ENCODE measurements at regions not wholly inside any gene's neighbourhood (a gene's known extent, or its start where the extent isn't known, plus 50 kb on each side); places are given as distances from the start of the nearest gene placed in this dataset.

DNA sequence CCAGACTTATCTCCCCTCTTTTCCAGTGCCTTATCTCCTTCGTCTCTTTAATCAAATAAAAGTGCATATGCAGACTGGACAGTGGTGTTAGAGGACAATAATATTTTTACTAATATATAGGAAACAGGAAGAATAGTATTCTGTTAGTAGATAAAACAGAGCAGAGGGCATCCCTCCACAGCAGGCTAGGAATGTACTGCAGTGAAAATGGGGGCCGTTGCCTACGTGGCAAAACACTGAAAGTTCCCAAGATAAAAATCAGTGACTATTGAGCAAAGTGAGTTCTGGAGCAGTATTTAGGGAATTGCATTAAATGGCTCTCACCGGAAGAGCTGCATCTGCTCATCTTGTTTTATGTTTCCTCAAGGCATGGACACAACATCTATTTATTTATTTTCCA lies 435.0 kb downstream of the CNTN6 start:
- no peak overlapping the region for H3K4me3 ChIP-seq (ENCODE audit: low read depth, low read length)
- TF ChIP-seq, protein P1, sequence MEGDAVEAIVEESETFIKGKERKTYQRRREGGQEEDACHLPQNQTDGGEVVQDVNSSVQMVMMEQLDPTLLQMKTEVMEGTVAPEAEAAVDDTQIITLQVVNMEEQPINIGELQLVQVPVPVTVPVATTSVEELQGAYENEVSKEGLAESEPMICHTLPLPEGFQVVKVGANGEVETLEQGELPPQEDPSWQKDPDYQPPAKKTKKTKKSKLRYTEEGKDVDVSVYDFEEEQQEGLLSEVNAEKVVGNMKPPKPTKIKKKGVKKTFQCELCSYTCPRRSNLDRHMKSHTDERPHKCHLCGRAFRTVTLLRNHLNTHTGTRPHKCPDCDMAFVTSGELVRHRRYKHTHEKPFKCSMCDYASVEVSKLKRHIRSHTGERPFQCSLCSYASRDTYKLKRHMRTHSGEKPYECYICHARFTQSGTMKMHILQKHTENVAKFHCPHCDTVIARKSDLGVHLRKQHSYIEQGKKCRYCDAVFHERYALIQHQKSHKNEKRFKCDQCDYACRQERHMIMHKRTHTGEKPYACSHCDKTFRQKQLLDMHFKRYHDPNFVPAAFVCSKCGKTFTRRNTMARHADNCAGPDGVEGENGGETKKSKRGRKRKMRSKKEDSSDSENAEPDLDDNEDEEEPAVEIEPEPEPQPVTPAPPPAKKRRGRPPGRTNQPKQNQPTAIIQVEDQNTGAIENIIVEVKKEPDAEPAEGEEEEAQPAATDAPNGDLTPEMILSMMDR (IDR thresholded peaks at IDR 0.05; ENCODE audit: insufficient read depth, low read depth, low read length), result no peak
- no peak for DNase-seq (ENCODE audit: low read depth)

DNA sequence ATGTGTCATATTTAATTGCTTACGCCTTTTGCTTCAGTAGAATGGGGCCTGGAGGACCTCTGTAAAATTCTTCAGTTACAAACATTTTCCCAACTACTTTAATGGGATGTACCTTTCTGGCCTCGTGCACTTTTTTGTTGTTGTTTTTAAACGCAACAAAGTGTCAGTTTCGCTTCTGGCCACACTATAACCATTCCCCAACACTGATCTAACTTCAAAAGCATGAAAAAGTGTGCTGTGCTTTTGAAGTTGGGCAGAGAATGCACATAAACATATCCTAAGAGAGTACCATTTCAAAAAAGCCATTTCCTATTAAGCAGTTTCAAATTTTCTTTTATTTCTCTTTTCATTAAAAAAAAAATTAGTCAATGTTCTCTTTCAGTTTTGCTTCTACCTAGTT lies 435.8 kb downstream of the CNTN6 start:
- TF ChIP-seq, protein P1 (IDR thresholded peaks at IDR 0.05; ENCODE audit: insufficient read depth, low read depth, low read length), result no peak

GRCh38 chr3:1529676-1530075 lies 436.9 kb downstream of the CNTN6 start:
- no peak for DNase-seq (ENCODE audit: low read depth)
- no peak overlapping the region for H3K4me3 ChIP-seq (ENCODE audit: low read depth, low read length)
- TF ChIP-seq, protein P1 (IDR thresholded peaks at IDR 0.05; ENCODE audit: insufficient read depth, low read depth, low read length), result no peak

More for the DNA sequence above, 435.8 kb downstream of the CNTN6 start:
- no peak overlapping the region for H3K4me3 ChIP-seq (ENCODE audit: low read depth, low read length)
- no peak for DNase-seq (ENCODE audit: low read depth)

DNA sequence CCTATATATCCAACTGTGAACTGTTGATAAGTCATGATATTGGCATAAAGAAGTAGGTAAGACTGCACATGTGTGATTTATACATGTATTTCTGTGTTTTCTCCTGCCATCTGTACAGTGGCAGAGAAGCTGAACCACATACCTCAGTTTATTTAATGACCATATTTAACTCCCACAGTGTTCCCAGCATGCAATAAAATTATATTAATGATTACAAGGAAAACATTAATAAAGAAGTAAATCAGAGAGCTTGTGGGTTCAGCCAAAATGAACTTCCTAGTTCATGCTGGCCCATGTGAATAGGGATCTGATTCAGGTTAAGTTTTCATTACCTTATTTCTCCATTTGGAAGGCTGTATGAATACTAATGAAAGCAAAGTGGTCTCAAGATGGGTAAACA lies 439.2 kb downstream of the CNTN6 start:
- no peak overlapping the region for H3K4me3 ChIP-seq (ENCODE audit: low read depth, low read length)
- TF ChIP-seq, protein P1 (IDR thresholded peaks at IDR 0.05; ENCODE audit: insufficient read depth, low read depth, low read length), result no peak
- DNase-seq (ENCODE audit: low read depth), result no peak

- DNase-seq (ENCODE audit: low read depth), result no peak
- H3K4me3 ChIP-seq (ENCODE audit: low read depth, low read length), result no peak overlapping the region
- TF ChIP-seq, protein P1 (IDR thresholded peaks at IDR 0.05; ENCODE audit: insufficient read depth, low read depth, low read length), result no peak
Measured at GRCh38 chr3:1532935-1533606, 440.2 kb downstream of the CNTN6 start.

DNA sequence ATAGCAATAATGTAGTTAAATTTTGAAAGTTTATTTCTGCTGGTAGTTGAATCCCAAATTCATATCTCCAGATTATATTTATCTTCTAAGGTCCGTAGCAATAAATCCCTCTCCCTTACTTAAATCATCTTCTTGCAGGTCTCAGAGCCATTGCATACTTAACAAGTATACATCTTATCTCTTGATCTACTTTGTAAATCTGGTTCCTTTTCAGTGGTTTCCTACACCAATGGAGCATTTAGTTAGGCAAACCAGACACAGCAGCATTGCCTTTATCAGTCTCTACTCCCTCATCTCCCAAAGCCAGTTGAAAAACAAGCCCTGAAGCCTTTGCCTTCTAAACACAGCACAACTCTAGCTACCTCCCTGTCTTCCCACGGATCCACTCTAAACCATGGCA lies 440.9 kb downstream of the CNTN6 start:
- DNase-seq (ENCODE audit: low read depth), result no peak
- TF ChIP-seq, protein P1 (IDR thresholded peaks at IDR 0.05; ENCODE audit: insufficient read depth, low read depth, low read length), result no peak
- H3K4me3 ChIP-seq (ENCODE audit: low read depth, low read length), result no peak overlapping the region

GRCh38 chr3:1534252-1534651 lies 441.4 kb downstream of the CNTN6 start:
- no peak for DNase-seq (ENCODE audit: low read depth)
- TF ChIP-seq, protein P1 (IDR thresholded peaks at IDR 0.05; ENCODE audit: insufficient read depth, low read depth, low read length), result no peak

More at GRCh38 chr3:1534252-1534651, 441.4 kb downstream of the CNTN6 start:
- no peak overlapping the region for H3K4me3 ChIP-seq (ENCODE audit: low read depth, low read length)
